SK-N-SH treated with all-trans-retinoic acid at 6 μM for 48 hours (cell line): ENCODE measurements at regions not wholly inside any gene's neighbourhood (a gene's known extent, or its start where the extent isn't known, plus 50 kb on each side); places are given as distances from the start of the nearest gene placed in this dataset.

Experiments used
- ATAC-seq: fragments of 200-7000 bp; cut with Tn5 transposase; 3 replicates; pipeline ENCODE4 v1.9.1; 2020; ENCODE audit warnings: mild to moderate bottlenecking, moderate library complexity
- ARNTL ChIP-seq: fragments of 450-650 bp; formaldehyde crosslinking; IDR thresholded peaks from 2 replicates; pipeline ENCODE4 v1.5.0; 2020; ENCODE audit warnings: low read depth, mild to moderate bottlenecking, moderate library complexity, borderline replicate concordance
- BACH2 ChIP-seq: fragments of 250-450 bp; sonication (Bioruptor Pico); IDR thresholded peaks from 2 replicates; pipeline ENCODE4 v1.9.0; 2021; ENCODE audit warnings: mild to moderate bottlenecking, borderline replicate concordance
- CSDC2 ChIP-seq: fragments of 250-450 bp; sonication (Bioruptor Pico); IDR thresholded peaks from 2 replicates; pipeline ENCODE4 v1.5.0; 2020; ENCODE audit warnings: mild to moderate bottlenecking, moderate library complexity
- ESRRG ChIP-seq: fragments of 250-450 bp; sonication (Bioruptor Pico); IDR thresholded peaks from 2 replicates; pipeline ENCODE4 v1.6.1; 2021; ENCODE audit warnings: mild to moderate bottlenecking
- ISL1 ChIP-seq: fragments of 250-450 bp; sonication (Bioruptor Pico); IDR thresholded peaks from 2 replicates; pipeline ENCODE4 v2.1.2; 2022; ENCODE audit warnings: mild to moderate bottlenecking, moderate library complexity
- PPARA ChIP-seq: fragments of 250-450 bp; sonication (Bioruptor Pico); IDR thresholded peaks from 2 replicates; pipeline ENCODE4 v1.5.0; 2020; ENCODE audit warnings: mild to moderate bottlenecking, borderline replicate concordance
- RARB ChIP-seq: fragments of 250-450 bp; sonication (Bioruptor Pico); IDR thresholded peaks from 2 replicates; pipeline ENCODE4 v1.8.0; 2021; ENCODE audit warnings: mild to moderate bottlenecking, moderate library complexity
- SNAI2 ChIP-seq: fragments of 250-450 bp; sonication (Bioruptor Pico); IDR thresholded peaks from 2 replicates; pipeline ENCODE4 v1.5.0; 2020; ENCODE audit warnings: mild to moderate bottlenecking, moderate library complexity
- TCF4 ChIP-seq: fragments of 250-450 bp; sonication (Bioruptor Pico); IDR thresholded peaks from 2 replicates; pipeline ENCODE4 v1.8.0; 2021; ENCODE audit warnings: mild to moderate bottlenecking, moderate library complexity, borderline replicate concordance
- TOX ChIP-seq: fragments of 250-450 bp; sonication (Bioruptor Pico); IDR thresholded peaks from 2 replicates; pipeline ENCODE4 v1.8.0; 2021; ENCODE audit warnings: mild to moderate bottlenecking, moderate library complexity, borderline replicate concordance
- ZC3H10 ChIP-seq: fragments of 250-450 bp; sonication (Bioruptor Pico); IDR thresholded peaks from 2 replicates; pipeline ENCODE4 v1.5.1; 2021; ENCODE audit warnings: mild to moderate bottlenecking, moderate library complexity
- ZFP3 ChIP-seq: fragments of 250-450 bp; sonication (Bioruptor Pico); IDR thresholded peaks from 2 replicates; pipeline ENCODE4 v1.5.0; 2020; ENCODE audit warnings: mild to moderate bottlenecking, moderate library complexity
- ZFP30 ChIP-seq: fragments of 450-650 bp; formaldehyde crosslinking; IDR thresholded peaks from 2 replicates; pipeline ENCODE4 v1.5.0; 2022; ENCODE audit warnings: mild to moderate bottlenecking, moderate library complexity
- ZNF565 ChIP-seq: fragments of 450-650 bp; formaldehyde crosslinking; conservative IDR thresholded peaks from 2 replicates; pipeline ENCODE4 v1.5.0; 2020; ENCODE audit warnings: low read depth, mild to moderate bottlenecking, moderate library complexity
- ZNF70 ChIP-seq: fragments of 450-650 bp; formaldehyde crosslinking; IDR thresholded peaks from 2 replicates; pipeline ENCODE4 v1.5.0; 2020; ENCODE audit warnings: mild to moderate bottlenecking, moderate library complexity
- ZNF8 ChIP-seq: fragments of 450-650 bp; formaldehyde crosslinking; IDR thresholded peaks from 2 replicates; pipeline ENCODE4 v1.5.0; 2020; ENCODE audit warnings: mild to moderate bottlenecking, moderate library complexity
- TF ChIP-seq, protein P1 (sequence below): fragments of 250-450 bp; sonication (Bioruptor Pico); IDR thresholded peaks from 2 replicates; pipeline ENCODE4 v1.8.0; 2020; ENCODE audit warnings: mild to moderate bottlenecking, moderate library complexity, borderline replicate concordance
- TF ChIP-seq, protein P2 (sequence below): fragments of 250-450 bp; sonication (Bioruptor Pico); IDR thresholded peaks from 2 replicates; pipeline ENCODE4 v1.8.0; 2021; ENCODE audit warnings: low read depth, mild to moderate bottlenecking, moderate library complexity, borderline replicate concordance
- TF ChIP-seq, protein P3 (sequence below): fragments of 250-450 bp; sonication (Bioruptor Pico); IDR thresholded peaks from 2 replicates; pipeline ENCODE4 v1.5.1; 2021; ENCODE audit warnings: mild to moderate bottlenecking, moderate library complexity
- TF ChIP-seq, protein P4 (sequence below): fragments of 250-450 bp; sonication (Bioruptor Pico); IDR thresholded peaks from 2 replicates; pipeline ENCODE4 v1.5.0; 2020; ENCODE audit warnings: mild to moderate bottlenecking, moderate library complexity
- TF ChIP-seq, protein P5 (sequence below): fragments of 250-450 bp; sonication (Bioruptor Pico); IDR thresholded peaks from 2 replicates; pipeline ENCODE4 v1.5.1; 2020; ENCODE audit warnings: low read depth, mild to moderate bottlenecking, moderate library complexity

DNA sequence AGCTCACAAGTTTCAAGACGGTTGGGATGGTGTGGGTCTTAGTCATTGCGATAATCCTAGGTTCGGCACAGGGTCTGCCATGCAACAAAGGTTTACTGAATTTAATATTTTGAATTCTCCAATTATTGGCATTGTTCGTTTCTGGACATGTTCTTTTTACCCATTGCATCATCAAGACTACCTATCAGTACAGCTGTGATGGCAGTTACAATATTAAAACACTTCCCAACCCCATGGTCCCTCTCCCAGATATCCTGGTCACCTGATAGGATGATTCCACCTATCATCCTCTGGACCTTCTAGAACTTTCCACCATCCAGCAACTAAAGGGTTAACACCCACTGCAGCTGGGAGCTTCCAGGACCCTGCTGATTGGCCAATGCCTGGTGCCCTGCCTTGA lies 377.8 kb upstream of the PRKCQ start:
- ATAC-seq: no peak
- TF ChIP-seq BACH2: no peak
- no peak for TF ChIP-seq ISL1
- no peak for TF ChIP-seq TCF4
- no peak for TF ChIP-seq ZFP3 (CRISPR knock-in tag)
- no peak for TF ChIP-seq ZC3H10 (CRISPR knock-in tag)
- no peak for TF ChIP-seq ESRRG (CRISPR knock-in tag)
- TF ChIP-seq, protein P1, sequence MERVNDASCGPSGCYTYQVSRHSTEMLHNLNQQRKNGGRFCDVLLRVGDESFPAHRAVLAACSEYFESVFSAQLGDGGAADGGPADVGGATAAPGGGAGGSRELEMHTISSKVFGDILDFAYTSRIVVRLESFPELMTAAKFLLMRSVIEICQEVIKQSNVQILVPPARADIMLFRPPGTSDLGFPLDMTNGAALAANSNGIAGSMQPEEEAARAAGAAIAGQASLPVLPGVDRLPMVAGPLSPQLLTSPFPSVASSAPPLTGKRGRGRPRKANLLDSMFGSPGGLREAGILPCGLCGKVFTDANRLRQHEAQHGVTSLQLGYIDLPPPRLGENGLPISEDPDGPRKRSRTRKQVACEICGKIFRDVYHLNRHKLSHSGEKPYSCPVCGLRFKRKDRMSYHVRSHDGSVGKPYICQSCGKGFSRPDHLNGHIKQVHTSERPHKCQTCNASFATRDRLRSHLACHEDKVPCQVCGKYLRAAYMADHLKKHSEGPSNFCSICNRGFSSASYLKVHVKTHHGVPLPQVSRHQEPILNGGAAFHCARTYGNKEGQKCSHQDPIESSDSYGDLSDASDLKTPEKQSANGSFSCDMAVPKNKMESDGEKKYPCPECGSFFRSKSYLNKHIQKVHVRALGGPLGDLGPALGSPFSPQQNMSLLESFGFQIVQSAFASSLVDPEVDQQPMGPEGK (CRISPR knock-in tag): no peak
- no peak for TF ChIP-seq RARB (CRISPR knock-in tag)
- no peak for TF ChIP-seq ZNF8 (CRISPR knock-in tag)
- TF ChIP-seq, protein P2, sequence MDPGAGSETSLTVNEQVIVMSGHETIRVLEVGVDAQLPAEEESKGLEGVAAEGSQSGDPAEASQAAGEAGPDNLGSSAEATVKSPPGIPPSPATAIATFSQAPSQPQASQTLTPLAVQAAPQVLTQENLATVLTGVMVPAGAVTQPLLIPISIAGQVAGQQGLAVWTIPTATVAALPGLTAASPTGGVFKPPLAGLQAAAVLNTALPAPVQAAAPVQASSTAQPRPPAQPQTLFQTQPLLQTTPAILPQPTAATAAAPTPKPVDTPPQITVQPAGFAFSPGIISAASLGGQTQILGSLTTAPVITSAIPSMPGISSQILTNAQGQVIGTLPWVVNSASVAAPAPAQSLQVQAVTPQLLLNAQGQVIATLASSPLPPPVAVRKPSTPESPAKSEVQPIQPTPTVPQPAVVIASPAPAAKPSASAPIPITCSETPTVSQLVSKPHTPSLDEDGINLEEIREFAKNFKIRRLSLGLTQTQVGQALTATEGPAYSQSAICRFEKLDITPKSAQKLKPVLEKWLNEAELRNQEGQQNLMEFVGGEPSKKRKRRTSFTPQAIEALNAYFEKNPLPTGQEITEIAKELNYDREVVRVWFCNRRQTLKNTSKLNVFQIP (CRISPR knock-in tag): no peak
- no peak for TF ChIP-seq TOX
- TF ChIP-seq SNAI2: no peak
- no peak for TF ChIP-seq CSDC2 (CRISPR knock-in tag)
- TF ChIP-seq PPARA (CRISPR knock-in tag): no peak
- TF ChIP-seq, all 23 proteins: peak for 0

DNA sequence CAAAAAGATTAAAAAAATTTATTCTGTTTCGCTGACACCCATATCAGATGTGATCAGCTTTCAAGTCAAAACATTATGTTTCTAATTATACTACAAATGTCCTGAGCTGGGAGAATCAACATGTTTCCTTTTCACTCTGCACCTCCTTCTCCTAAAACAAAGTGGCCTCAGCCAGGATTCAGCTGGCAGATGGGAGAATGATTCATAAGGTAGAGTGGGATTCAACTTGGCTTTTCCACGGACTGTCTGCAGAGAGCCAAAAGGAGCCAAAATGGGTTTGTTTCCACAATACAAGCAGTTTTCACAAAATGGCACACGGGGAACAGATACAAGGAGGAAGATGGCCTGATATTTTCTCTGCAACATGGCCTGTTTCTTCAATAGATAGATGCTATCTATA lies 376.5 kb upstream of the PRKCQ start:
- no peak for TF ChIP-seq ISL1
- no peak for TF ChIP-seq ESRRG (CRISPR knock-in tag)
- TF ChIP-seq ZFP30 (CRISPR knock-in tag): no peak
- no peak for TF ChIP-seq TOX
- TF ChIP-seq ZNF8 (CRISPR knock-in tag): no peak
- no peak for TF ChIP-seq ZFP3 (CRISPR knock-in tag)
- TF ChIP-seq CSDC2 (CRISPR knock-in tag): no peak
- TF ChIP-seq RARB (CRISPR knock-in tag): no peak
- TF ChIP-seq, protein P1 (CRISPR knock-in tag): no peak
- no peak for TF ChIP-seq ARNTL (CRISPR knock-in tag)
- TF ChIP-seq, protein P3, sequence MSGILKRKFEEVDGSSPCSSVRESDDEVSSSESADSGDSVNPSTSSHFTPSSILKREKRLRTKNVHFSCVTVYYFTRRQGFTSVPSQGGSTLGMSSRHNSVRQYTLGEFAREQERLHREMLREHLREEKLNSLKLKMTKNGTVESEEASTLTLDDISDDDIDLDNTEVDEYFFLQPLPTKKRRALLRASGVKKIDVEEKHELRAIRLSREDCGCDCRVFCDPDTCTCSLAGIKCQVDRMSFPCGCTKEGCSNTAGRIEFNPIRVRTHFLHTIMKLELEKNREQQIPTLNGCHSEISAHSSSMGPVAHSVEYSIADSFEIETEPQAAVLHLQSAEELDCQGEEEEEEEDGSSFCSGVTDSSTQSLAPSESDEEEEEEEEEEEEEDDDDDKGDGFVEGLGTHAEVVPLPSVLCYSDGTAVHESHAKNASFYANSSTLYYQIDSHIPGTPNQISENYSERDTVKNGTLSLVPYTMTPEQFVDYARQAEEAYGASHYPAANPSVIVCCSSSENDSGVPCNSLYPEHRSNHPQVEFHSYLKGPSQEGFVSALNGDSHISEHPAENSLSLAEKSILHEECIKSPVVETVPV (CRISPR knock-in tag): no peak
- no peak for TF ChIP-seq BACH2
- no peak for TF ChIP-seq ZNF565 (CRISPR knock-in tag)
- no peak for TF ChIP-seq TCF4
- TF ChIP-seq ZNF70 (CRISPR knock-in tag): no peak
- TF ChIP-seq, all 23 proteins: peak for 0
- ATAC-seq: no peak

DNA sequence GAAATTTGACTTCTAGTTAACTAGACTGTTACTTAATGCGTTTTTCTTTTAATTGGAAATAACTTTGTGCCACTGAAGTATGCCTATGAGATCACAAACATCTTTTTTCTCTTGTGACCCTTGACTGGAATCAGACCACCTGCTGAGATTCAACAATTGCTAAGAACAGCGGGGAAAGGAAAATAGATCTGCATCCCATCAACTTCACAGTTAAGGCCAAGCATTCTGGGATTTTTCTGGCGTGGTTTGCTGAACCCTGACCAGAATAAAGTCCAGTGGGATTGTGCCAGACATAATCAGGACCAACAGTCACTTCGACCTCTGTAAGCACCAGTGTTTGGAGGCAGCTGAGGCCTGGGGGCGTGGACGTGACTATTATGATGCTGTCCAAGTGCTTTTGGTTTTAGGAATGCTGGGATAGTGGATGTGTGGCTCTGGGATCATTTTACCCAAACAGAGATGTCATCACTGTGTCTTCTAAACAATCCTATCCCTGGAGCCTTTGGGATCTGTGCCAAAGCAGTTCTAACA lies 373.3 kb upstream of the PRKCQ start:
- ATAC-seq: no peak
- TF ChIP-seq ZNF8 (CRISPR knock-in tag) (no peak), ZNF70 (CRISPR knock-in tag) (no peak), CSDC2 (CRISPR knock-in tag) (no peak), RARB (CRISPR knock-in tag) (no peak)
- TF ChIP-seq, protein P4, sequence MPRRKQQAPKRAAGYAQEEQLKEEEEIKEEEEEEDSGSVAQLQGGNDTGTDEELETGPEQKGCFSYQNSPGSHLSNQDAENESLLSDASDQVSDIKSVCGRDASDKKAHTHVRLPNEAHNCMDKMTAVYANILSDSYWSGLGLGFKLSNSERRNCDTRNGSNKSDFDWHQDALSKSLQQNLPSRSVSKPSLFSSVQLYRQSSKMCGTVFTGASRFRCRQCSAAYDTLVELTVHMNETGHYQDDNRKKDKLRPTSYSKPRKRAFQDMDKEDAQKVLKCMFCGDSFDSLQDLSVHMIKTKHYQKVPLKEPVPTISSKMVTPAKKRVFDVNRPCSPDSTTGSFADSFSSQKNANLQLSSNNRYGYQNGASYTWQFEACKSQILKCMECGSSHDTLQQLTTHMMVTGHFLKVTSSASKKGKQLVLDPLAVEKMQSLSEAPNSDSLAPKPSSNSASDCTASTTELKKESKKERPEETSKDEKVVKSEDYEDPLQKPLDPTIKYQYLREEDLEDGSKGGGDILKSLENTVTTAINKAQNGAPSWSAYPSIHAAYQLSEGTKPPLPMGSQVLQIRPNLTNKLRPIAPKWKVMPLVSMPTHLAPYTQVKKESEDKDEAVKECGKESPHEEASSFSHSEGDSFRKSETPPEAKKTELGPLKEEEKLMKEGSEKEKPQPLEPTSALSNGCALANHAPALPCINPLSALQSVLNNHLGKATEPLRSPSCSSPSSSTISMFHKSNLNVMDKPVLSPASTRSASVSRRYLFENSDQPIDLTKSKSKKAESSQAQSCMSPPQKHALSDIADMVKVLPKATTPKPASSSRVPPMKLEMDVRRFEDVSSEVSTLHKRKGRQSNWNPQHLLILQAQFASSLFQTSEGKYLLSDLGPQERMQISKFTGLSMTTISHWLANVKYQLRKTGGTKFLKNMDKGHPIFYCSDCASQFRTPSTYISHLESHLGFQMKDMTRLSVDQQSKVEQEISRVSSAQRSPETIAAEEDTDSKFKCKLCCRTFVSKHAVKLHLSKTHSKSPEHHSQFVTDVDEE: no peak
- TF ChIP-seq, protein P5, sequence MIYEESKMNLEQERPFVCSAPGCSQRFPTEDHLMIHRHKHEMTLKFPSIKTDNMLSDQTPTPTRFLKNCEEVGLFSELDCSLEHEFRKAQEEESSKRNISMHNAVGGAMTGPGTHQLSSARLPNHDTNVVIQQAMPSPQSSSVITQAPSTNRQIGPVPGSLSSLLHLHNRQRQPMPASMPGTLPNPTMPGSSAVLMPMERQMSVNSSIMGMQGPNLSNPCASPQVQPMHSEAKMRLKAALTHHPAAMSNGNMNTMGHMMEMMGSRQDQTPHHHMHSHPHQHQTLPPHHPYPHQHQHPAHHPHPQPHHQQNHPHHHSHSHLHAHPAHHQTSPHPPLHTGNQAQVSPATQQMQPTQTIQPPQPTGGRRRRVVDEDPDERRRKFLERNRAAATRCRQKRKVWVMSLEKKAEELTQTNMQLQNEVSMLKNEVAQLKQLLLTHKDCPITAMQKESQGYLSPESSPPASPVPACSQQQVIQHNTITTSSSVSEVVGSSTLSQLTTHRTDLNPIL (CRISPR knock-in tag): no peak
- TF ChIP-seq, protein P3 (CRISPR knock-in tag): no peak
- TF ChIP-seq, protein P2 (CRISPR knock-in tag): no peak
